ENCODE measurements at regions not wholly inside any gene's neighbourhood (a gene's known extent, or its start where the extent isn't known, plus 50 kb on each side); places are given as distances from the start of the nearest gene placed in this dataset.

GRCh38 chr14:53227154-53227718, 74.1 kb upstream of the DDHD1 start:
- TF ChIP-seq CTCF (IDR thresholded peaks at IDR 0.05; ENCODE audit: low read length) (no peak), EZH2 (IDR thresholded peaks at IDR 0.05; ENCODE audit: borderline replicate concordance, low read length) (no peak)
